A204.1 (cell line): ENCODE measurements at regions not wholly inside any gene's neighbourhood (a gene's known extent, or its start where the extent isn't known, plus 50 kb on each side); places are given as distances from the start of the nearest gene placed in this dataset.

Experiments used
- FAIRE-seq: peaks from 2 replicates; lab custom pipeline; 2012; peaks lifted over from hg19 to GRCh38; lab: Jason Lieb, UNC

DNA sequence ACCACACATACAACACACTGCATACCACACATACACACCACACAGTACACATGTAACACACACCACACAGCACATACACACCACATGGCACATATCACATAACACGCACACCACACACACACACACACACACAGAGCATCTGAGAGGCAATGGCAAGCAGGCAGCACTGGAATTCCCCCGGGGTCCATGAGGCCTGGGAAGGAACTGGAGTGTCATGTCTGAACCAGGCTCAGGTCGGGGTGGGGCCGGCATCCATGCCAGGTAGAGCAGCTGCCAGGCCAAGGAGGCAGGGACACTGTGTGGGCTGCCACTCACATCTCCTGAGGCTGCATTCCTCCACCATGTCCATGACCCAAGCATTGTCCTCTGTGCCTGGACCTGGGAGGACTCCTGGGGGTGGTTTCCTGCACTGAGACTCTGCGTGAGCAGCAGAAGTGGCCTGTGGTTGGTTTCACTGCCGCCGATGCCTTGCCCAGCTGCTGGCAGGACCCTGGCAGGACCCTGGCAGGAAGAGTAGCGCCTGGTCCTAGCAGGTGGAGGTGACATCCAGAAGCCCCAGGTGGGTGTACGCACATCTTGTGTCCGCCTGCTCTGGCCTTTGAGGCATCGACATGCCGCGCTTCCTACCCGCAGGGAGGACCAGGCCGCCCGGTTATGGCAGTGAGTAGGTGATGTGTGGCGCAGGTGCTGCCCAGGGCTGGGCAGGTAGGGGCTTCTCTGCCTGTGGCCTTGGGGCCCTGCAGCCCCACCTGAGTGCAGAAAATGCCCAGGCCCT lies 1280.4 kb downstream of the TBC1D22A start:
- no peak for FAIRE-seq

DNA sequence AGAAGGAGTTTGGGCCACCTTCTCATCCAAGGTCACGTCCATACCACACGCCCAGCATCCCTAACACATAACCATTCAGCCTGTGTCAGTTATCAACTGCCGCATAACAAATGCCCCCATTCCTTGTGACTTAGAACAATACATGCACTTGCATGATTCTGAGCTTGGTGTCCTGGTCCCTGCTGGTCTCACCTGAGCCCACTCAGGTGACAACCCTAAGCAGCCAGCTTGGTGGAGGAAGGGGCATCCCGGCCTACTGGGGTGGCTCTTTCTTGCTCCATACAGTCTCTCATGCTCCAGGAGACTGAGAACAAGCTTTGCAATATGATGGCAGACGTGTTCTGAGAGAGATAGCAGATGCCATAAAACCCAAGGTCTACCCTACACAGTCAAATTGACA lies 1276.9 kb downstream of the TBC1D22A start:
- FAIRE-seq: no peak

DNA sequence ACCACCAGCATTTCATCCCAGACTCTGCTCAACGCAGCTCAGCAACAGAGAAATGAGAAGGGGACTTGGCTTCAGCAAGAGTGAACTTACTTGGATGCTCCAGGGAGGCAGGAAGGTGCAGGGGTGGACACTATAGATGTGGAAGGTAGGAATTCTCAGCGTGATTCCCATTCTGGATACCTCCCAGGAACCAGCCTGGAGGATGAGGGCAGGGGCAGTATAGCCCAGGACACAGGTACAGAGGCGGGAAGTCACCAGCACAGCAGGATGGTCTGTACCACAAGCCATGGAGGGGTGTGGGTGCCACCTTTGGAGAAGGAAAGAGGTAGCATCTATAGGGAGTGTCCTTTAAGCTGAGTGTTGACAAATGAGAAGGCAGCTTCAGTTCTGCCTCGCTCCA lies 1275.2 kb downstream of the TBC1D22A start:
- no peak for FAIRE-seq

DNA sequence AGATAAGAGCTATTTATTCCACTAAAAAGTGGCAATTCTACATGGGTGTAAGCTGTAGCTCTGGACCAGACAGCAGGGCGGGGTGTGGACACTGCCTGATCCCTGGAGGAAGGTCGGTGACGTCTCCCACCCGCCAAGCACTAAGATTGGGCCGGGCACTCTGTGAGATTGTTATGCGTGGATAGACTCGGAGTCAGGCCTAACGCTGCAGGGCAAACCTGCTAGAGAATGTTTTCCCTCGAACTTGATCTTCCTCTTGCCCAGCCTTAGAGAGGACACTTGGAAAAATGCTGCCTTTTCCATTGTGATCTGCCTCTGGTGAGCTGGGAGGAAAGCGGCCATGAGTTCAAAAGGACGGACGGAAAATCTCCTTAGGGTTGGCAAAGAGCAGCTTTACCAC lies 1273.4 kb downstream of the TBC1D22A start:
- FAIRE-seq: no peak

DNA sequence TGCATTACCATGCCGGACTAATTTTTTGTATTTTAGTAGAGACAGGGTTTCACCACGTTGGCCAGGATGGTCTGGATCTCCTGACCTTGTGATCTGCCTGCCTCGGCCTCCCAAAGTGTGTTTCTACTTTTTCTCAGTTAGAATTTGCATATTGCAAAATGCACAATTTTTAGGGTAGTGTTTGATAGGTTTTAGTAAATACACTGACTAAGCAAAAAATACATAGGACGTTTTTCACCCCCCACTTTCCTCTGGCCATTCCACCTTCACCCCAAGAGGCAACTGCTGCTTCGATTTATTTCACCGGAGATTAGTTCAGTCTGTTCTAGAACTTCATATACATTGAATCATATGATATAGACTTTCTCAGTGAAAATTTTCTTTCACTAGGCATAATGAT lies 1269.1 kb downstream of the TBC1D22A start:
- FAIRE-seq: no peak

DNA sequence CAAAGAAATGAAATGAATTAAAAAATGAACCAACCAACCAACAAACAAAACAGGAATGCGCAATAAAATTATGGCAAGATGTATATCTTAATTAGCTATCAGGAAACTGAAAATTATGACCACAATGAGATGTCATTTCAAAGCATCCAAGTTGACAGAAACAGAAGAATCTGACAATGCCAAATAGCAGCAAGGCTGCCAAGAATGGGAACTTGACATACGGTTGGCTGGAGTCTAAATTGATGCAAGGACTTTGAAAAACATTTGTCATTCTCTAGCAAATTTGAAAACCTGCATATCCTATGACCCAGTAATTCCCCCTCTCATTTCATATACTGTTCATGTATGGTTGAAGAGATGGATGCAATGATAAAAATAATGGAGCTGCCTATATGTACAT lies 1262.6 kb downstream of the TBC1D22A start:
- FAIRE-seq: no peak

DNA sequence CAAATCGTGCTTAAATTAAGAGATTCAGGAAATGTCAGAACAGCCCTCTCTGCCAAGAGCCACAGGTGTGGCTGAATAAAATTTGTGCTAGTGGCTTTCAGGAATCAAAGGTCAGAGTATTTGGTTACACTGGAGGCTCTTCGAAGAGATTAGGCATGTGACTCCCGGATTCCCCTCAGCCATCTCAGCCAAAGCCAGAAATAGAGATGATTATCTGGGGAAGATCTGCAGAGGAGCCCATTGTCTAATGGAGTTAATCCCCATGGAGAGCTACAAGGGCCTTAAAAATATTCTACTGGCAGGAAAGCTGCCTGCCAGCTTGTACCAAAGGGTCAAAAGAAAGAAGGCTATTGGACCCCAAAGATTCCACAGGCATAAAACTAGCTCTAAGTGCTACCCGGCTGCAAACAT lies 1259.5 kb downstream of the TBC1D22A start:
- FAIRE-seq: no peak

DNA sequence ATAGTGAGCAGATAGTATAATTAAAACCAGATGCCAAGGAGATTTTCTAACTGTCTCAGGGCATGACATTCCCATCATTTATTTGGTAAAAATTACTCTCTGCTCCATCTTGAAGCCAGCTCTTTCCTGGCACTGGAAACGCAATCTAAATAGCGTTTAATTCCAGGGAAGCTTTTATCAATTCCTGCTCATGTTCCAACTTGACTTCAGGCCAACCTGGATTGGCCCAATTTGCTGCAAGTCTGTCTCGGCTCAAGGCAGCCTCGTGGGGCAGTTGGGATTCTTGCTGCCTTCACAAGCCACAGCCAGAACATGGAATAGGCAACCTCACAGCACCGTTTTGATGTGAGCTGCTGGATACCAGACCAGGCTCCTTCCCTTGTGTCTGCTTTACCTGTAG lies 1255.9 kb downstream of the TBC1D22A start:
- FAIRE-seq: no peak

DNA sequence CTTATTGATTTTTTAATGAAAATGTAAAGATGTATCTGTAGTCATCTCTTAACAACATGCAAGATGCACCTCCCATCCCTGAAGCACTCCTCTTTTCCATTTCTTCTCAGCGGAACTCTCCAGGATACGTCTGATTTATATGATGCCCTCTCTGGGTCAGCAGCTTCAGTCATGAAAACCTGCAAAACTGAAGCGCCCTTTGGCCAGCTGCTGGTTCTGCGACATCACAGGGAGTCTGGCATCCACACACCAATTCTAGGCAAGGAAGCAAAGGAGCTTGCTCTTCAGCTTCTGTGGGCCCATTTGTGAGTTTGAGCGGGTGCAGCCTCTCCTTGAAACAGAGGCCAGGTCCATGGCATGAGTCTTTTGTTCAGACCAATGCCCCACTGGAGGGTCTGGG lies 1253.3 kb downstream of the TBC1D22A start:
- no peak for FAIRE-seq

DNA sequence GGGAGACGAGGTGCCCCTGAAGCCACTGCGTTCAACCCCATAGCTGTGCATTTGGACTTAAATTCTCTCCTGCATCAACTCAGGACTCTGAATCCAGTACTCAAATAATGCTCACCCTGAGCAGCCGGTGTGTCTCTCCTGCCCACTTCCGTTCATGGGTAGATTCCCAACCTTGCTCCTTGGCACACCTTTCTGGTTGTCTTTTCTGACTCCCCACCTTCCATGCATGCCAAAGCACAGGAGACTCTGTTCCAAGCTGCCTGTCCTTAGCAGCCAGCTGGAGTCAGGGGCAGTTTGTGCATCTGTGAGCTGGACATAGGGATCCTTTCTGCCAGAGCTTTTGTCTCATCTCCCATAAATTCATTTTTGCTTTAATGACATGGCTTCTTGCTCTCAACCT lies 1242.5 kb downstream of the TBC1D22A start:
- FAIRE-seq: no peak

DNA sequence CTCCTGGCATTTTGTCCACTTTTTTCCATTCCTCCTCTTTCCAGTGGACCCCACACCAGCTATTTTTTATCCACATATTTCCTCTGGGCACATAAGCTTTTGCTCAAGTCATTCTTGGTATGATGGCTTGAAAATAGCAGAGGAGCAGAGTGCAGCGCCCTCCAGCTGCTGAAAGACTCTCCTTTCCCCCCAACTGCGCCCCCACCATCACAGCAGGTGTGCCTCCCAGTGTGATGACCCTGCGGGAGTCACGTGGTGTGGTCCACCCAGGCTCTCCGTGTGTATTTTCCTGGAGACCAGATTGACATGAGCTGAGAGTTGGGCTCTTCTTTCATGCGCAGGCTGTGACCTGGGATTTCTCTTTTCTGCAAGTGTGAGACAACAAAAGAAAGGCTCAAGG lies 1241.6 kb downstream of the TBC1D22A start:
- no peak for FAIRE-seq

DNA sequence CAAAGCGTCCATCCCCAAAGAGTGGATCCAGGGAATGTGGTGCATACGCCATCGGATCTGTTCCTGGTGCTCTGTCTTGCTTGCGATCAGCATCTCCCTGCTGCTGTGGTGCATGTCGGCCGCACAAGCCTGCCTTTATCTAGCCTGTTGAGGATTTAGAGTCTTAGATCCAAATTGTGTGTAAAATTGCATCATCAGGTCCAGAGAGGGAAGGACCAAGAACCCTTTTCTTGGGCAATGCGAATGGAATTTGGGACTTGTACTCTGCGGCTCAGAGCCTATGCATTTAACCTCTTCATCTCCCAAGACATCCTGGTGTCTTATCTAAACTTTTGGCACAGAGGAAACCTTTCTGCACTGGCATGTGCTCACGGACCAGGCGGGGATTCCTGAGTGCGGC lies 1238.7 kb downstream of the TBC1D22A start:
- FAIRE-seq: no peak

DNA sequence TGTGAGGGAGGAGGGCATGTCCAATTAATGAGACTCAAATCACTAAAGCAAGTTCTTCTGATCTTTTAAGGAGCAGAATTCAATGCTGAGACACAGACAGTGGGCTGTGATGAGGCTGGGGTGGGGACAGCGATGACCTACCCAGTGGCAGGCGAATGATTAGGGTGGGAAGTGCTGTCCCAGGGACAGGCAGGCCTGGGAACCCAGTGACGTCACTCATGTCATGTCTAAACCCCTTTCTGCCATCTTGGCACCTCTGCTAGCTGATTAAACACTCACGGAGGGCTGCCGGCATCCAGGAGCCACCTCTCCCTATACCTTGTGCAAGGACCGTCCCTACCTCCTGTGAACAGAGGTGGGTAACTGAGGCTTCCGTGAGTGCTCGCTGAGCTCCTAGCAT lies 1235.2 kb downstream of the TBC1D22A start:
- no peak for FAIRE-seq

DNA sequence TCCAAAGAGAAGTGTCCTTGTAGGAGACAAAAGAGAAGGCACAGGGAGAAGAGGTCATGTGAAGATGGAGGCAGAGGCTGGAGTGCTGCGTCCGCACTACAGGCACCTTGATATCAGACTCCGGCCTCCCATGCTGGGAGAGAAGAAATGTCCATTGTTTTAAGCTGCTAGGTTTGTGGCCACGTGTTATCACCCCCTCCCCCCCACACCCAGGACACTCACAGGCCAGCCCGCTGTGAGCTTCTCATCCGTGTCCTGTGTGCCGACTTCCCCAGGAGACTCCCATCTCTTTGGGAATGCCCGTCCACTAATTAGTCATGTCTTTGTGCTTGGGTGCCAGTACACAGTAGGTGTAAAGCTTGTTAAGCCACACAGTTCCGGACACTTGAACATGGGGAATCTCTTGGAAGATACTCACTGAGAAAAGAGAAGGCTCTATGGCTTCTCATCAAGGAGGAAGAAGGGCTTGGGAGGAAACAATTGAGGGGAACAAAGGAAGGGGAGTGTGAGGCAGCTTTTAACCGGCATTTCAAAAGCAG lies 1234.7 kb downstream of the TBC1D22A start:
- no peak for FAIRE-seq

DNA sequence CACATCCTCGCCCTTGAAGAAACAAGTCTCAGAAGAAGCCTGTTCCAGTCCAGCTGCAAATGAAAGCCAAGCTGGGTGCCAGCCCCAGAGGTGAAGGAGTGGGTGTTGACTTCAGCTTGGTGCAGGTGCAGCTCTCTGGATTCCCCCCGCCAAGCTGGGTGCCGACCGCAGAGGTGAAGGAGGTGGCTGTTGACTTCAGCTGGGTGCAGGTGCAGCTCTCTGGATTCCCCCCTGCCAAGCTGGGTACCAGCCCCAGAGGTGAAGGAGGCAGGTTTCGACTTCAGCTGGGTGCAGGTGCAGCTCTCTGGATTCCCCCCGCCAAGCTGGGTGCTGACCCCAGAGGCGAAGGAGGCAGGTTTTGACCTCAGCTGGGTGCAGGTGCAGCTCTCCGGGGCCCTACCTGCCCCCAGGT lies 1234.0 kb downstream of the TBC1D22A start:
- FAIRE-seq: no peak

DNA sequence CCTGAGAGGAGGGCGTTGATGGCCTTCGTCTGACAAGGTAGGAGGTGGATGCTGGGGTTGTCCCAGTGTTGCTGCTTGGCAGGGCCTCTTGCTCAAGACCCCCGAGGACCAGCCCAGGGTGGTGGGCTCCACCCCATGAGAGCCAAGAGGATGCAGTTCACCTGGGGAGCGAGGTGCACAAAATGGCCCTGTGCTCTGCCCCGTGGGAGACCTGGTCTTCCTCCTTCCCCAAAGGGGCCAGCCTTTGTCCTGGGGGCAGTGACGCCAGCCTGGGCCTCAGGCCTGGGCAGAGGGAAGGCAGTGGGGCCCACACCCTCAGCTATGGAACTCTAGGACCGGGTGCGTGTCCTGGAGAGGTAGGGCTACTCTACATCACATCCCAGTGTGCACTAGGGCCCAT lies 1233.3 kb downstream of the TBC1D22A start:
- no peak for FAIRE-seq

DNA sequence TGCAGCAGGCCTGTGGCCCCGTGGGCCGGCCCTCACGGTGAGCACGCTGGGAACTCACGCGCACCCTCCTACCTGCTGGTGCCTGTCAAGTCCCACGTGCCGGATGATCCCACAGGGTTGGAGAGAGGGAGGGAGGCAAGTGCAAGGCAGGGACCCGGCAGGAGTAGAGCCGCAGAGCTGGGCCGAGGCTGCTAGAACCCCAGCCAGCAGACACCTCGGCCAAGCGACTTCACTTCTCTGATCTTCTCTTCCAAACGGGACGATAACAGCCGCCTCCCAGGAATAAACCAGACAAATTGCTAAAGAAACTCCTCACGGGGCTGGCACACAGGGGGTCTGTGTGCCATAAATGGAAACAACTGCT lies 1232.8 kb downstream of the TBC1D22A start:
- FAIRE-seq: no peak

DNA sequence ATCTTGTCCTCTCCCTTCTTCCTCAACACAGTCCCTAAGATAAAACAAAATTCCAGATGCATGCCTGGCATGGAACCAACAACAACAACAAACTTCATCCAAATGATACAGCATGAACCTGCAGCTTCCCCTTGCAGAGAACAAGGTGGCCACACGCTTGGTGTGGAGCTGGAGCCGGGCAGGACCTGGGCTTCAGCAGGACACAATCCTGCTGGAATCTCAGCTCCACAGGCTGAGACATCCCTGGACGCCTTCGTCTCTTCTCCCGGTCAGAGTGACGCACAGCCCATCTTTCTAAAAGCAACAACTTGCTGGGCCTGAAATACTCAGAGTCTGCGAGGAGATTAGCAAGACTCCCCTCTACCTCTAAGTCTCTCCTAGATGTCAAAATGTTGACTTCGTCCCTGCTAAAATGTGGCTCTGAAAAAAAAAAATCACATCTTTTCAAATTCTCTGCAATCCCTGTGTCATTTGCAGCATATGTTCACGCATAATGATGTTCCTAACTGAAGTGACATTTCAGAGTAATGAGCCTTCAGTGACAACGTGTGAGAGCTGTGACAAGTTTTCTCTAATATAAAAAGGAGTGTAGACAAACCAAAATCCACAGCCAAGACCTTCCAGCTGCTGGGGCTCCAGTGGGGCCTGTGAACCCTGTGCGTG lies 1232.3 kb downstream of the TBC1D22A start:
- FAIRE-seq: no peak

DNA sequence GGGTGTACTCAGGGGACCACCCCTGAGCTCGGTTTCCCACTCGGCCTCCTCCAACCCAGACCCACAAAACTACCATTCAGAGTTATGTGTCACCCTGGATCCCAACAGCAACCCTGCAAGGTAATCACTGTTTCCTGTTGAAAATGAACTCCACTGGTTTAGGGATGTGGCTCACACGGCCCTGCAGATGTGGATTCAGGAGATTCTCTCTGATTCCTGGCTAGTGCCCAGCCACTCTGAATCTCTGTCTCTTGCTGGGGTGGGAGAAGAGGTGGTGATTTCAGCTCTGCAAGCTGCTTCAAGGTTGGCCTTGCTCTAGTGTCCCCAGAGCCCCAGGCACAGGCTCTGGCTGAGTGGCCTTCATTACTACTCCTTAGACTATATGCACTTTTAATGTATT lies 1231.6 kb downstream of the TBC1D22A start:
- FAIRE-seq: no peak

DNA sequence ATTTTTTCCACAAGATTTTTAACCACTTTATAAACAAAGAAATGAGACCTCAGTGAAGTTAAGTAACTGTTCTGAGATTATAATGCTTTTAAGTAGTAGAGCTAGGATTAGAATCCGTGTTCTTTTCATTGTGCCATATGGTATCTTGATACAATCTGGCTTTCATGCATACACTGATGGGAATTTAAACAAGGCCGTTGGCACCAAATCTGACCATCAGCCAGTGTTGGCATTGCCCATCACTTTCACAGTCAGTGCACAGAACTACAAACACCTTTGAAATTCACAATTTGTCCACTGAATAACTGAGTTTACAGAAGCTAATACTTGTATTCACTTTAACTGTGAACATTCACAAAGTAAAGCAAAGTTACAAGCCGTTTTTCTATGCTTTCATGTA lies 1228.0 kb downstream of the TBC1D22A start:
- FAIRE-seq: no peak

DNA sequence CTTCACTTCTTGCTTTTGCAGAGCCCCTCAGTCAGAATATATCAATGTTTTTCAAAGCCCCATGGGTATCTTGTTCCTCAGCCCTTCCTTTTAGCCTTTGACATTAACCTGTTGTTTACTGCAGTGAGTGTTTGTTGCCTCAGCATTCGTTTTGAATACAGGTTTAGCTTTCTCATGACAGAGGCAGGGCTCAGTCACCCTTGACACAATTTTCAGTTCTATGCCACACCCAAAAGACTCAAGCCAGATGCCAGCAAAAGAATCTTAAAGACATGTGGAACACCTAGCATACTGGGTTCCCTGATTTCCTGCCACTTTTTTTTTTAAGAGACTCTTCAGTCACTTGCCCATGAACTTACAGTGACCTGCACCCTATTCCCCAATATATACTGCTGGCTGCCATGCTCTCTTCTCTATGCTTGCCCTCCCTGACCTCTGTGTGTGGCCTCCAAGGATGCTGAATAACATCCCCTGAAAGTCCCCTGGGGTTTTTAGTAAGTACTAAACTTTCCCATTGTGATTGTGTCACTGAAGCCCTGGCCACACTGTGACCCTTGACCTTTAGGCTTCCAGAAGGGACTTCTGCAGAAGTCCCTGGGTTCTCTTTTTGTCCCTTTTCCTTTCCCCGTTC lies 1225.5 kb downstream of the TBC1D22A start:
- FAIRE-seq: no peak

DNA sequence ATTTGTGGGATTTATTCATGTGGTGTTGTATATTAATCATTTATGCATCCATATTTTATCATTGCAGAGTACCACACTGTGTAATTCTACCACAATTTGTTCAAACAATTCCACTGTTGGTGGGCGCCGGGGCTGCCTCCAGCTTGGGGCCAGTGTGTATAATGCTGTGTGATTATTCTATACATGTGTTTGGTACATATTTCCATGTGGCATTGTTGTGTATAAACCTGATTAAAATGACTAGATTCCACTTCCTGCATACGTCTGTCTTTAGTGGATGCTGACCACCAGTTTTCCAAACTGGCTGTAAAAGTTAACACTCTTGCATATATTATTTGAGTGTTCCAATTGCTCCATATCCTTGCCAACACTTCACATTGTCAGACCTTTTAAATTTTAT lies 1213.8 kb downstream of the TBC1D22A start:
- no peak for FAIRE-seq

DNA sequence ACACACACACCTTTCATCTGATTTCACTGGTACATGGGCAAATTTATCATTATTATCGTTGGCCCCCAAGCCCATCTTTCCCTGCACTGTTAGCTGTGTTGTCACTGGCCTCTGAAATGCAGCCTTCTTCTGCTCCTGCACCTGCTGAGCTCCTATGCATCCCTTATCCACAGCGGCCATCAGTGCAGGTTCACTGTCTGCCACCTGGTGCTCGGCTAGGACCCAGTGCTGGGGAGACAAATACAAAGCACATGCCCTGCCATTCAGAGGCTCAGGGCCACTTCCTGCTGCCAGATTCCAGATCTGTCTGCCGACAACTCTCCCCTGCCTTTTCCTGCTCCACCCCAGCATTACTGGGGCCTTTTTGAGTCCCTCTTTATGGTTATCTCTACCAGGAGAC lies 1205.4 kb downstream of the TBC1D22A start:
- no peak for FAIRE-seq

DNA sequence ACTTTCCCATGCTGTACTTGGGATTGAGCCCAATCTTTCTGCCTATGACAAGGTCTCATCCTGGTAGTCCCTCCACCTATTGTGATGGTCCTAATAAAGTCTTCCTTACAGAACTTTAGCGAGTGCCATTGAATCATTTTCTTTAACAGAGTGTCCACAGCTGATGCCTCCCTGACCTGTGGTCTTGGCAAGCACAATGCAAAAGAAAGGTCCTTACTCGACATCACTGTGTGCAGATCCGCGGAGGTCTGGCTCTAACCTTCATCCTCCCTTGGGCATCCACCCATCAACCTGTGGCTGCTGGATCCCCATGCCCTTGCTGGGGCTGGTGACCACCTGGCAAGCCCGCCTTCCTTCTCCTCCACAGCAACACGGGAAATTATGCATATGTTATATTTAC lies 1203.9 kb downstream of the TBC1D22A start:
- no peak for FAIRE-seq
